ENCODE measurements at regions not wholly inside any gene's neighbourhood (a gene's known extent, or its start where the extent isn't known, plus 50 kb on each side); places are given as distances from the start of the nearest gene placed in this dataset.
"Not testable (repeated sequence)": the region's sequence is repeated elsewhere in the genome, so short reads cannot be mapped to it uniquely, and the experiment has no call there.

DNA sequence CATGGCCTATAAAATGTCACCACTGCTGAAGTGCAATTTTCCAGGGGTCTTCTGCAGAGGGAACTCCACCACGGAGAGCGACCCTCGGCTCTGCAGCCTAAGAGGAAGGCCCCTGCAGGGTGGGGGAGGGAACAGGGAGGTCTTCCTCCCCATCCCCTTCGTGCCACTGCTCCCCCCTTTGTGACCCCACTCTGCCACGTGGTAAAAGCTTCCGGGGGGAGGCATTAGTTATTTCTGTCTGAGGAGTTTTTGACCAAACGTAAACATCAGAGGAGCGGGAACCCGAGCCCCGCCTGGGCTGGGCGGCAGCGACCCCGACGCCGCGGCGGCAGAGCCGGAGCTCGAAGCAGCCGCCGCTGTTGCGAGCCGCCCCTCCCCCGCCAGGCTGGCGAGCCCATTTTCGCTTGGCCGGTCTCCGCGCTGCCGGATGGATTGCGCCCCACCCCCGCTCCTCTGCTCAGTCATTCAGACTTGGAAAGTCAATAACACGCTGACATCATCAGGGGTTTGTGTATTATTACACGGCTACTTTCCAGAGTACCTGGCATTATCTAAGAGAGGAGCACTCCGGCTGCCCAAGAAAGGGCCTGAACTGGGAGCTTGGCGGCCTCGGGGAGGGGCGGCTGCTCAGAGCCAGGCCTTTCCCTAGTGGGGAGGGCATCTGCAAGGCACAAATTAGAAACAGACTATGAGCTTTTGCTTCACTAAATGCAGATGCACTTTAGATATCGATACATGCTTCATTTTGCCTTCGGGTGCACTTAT, 162.5 kb upstream of the TBL1XR1 start:
- peak; percentile 98 for DNase-seq

DNA sequence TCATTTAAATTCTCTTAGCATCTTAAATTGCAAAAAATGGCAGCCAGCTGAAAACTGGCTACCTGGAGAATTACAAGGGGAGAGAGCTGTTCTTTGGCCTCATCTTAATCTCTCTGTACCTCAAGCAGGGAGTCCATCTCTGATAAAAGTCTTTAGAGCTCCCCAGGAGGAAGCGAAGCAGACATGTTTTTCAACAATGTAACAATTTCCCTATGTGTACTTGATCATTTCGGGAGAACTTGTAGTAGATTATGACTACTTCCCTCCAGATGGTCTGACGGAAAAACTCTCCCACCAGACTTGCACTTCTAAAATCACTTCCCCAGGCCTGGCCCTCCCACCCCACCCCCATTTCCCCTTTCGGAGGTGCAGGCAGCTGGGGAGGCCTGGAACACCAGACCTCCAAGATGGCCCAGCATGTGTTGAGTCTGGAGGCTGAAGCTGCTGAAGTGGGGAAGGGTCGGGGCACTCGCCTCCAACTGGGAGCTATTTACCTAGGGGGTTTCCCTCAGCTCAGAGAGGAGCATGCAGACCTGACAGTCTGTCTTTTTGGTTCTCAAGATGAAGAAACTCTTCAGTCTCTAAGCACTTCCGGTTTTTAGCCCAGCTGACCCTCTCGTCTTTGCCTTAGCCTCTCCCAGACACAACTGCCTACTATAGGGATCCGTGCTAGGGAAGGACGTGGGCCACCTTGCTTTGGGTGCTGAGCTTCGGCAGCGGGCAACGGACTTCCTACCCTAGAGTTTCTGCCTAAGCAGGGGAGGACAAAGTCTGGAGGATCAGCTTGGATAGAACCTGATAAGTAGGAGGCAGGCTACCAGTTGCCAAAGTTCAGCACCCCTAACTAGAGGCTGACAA, 164.0 kb upstream of the TBL1XR1 start:
- DNase-seq: no peak

DNA sequence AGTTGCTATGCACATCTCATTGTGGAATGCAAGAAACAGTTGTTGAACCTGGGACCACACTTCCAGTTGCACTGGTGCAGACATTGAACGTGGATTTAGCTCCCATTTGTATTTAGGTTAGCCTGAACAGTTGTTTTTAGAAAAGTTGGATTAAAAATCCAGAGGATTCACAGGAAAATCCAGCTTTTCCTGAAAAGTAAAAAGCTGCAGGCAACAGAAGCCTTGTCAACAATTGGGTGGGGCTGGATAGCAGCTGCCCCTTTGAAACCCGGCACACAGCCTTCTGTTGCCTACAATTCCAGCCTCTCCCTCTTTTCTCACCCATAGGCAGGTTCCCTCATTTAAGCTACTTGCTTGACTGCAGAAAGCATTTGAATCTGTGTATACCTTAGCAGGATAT, 165.3 kb upstream of the TBL1XR1 start:
- DNase-seq: no peak

DNA sequence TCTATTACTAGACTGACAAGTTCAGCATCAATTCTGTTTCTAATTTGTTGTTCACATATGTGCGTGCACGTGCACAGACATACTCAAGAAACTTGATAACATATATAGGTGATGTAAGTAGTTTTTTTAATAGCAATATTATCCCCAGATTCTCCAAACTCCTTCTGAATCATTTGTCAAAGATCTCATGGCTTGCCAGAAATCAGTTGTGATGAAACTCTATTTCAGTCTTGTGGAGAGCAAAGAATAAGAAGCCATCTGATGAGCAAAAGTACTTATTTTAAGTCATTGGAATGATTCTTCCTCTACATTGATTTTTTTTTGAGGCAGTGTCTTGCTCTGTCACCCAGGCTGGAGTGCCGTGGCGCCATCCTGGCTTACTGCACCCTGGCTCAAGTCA, 167.0 kb upstream of the TBL1XR1 start:
- DNase-seq: no peak

DNA sequence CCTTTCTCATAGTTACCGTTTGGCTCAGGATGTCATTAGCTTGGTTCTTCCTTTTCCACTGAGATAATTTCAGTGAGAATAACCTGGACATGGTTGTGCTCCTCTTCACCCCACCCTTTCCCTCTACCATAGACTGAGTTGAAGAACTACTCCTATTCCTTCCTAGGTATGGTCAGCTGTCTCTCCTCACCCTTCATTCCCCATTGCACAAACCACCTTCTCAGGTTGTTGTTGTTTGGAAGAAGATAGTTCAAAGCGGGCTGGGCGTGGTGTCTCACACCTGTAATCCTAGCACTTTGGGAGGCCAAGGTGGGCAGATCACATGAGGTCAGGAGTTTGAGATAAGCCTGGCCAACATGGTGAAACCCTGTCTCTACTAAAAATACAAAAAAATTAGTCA, 168.0 kb upstream of the TBL1XR1 start:
- DNase-seq: not testable (repeated sequence)

DNA sequence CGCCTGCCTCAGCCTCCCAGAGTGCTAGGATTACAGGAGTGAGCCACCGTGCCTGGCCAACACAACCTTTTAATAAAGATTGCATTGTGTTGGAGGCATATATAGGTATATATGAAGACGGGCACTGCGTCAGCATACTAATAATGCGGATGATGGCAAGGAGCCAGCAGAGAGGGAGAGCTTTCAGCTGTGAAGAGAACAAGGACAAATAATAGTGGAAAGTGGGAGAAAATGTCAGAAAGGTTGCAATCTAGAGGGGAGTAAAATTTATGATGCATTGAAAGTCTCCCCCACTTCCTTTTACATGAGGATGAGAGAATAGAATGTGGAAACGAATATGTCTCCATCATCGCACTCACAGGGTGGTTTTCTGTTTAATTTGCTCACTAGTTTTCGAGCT, 170.5 kb upstream of the TBL1XR1 start:
- DNase-seq: no peak

DNA sequence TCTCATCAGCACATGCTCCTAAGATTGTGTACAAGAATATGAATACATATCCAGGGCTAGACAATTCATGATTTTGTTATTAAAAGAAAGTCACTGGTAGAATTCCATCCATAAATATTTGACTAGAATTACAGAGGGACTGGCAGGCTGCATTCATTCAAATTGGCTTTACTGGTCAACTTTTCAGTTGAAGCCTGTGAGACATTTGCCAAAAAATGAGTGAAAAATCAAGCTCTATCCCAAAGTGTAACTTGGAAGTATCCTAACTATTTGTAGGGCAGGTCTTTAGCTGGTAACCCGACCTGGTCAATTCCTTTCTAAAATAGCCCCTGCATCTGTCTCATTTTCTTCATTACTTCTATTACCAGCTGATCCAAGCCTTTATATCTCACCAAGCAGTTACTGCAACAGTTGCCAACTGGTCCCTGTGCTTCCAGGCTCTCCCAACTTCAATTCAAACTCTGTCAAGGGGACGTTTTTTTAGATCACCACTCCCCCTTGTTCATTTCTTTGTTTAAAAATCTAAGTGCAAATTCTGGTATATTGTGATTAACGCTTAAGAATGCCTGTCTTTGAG, 173.1 kb upstream of the TBL1XR1 start:
- DNase-seq: no peak

DNA sequence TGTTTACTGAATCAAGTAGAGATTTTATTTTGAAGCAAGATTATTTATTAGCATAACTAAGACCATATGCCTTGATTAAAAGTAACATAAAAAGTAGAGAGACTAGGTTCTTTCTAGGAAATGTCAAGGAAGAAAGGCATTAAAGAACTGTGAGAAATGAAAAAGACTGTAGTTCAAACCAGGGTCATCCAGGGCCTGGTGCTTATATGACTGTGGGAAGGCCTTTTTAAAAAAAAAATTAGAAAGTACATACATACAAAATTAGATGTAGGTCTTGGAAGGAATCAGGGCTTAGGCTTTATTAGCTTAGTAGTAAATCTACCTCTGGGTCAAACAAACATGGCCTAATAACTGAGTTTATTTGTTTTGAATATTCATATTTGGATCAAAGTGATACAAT, 173.9 kb upstream of the TBL1XR1 start:
- no peak for DNase-seq

DNA sequence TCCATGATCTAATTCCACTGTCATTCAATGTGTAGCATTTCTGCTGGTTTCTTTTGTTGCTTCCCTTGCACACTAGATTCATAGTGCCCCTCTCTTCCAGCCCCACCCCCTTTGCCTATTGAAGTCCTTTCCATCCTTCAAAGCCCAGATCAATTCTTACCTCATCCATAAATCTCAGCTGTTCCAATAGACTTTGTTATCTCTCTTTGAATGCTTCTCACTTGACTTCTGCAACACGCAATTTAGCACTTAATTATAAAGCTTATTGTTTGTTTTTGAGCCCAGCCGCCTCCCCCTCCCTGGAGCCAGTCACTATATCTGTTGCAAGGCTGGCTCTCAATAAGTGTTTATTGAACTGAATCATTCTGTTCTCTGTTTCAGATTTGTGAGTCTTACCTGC, 174.6 kb upstream of the TBL1XR1 start:
- DNase-seq: no peak

DNA sequence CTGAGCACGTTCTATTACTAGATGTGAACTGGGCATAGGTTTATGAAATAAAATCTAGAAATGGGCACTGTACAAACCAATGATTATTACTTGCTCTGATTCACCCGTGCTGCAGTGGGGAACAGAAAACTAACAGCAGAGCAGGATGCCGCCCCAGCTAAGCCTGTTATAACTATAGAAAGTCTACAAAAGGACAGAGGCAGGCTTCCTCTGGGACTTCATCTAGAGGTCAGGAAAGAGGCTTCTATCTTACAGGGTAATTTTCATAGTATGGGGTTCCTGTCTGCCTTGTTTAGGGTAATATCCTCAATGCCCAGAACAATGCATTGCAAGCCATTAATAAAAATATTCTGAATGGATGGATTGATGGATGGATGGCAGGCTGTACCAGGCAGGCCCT, 177.0 kb upstream of the TBL1XR1 start:
- DNase-seq: no peak

DNA sequence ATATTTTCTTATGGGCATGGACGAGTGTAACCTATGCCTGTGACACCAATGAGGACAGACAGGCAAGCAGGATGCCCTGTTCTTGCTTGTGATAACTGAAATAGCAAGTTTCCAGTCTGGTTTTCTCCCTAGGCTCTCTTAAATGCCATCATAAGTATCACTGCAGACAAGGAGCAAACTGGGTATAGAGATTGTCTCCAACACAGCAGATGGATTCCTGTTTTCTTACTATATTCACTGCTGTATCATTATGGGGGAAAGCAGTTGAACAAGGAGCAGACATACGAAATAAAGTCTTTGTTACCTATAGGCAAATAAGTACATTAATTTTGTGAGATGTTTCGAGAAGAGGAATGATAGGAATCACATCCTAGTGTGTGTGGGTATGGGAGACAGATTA, 178.0 kb upstream of the TBL1XR1 start:
- DNase-seq: no peak

DNA sequence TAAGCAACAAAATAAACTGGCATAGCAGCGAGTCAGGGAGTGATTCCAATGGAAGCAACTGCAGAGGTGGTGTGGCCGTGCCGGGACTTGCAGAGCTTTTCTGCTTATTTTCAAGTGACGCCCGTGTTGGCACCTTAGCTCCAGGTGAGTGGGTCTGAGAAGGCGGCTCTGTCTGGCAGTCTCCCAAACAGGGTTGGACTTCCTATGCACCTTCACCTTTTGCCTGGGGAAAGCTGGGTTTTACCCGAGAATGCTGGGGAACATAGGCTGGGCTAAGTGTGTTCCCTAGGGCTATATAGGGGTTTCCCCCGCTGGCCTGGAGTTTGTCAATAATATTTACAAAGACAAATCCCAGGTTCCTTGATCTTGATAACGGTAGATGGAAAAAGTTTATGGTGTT, 179.9 kb upstream of the TBL1XR1 start:
- DNase-seq: no peak

DNA sequence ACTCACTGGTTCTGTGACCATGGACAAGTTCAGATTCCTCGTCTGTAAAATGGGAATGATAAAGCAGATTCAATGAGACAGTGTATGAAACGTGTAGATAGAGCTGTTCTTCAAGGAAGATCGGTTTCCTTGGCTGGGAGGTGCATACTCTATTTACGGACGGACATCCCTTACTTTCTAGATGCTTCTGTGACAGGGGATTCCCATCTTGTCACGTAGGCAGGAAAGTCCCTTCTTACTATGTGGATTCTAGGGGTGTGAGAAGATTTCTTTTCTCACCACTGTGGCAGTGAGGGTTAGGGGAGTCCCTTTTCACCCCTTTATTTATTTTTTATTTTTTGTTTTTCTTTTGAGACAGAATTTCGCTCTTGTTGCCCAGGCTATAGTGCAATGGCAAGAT, 180.9 kb upstream of the TBL1XR1 start:
- DNase-seq: no peak

DNA sequence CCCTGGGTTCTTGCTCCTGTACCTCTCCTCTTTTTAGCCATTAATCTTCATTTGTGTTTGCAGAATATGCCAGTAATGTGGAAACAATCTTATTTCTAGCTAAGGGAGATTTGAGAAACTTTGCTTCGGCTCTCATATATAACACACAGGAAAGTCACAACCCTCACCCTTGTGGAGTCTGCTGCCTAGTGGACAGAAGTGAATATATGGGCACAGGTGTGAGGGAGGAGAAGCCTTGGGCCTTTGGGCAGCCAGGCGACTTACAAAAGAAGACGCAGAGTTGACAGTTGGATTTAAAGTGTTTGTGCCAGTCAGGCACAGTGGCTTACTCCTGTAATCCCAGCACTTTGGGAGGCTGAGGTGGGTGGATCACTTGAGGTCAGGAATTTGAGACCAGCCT, 181.8 kb upstream of the TBL1XR1 start:
- no peak for DNase-seq

DNA sequence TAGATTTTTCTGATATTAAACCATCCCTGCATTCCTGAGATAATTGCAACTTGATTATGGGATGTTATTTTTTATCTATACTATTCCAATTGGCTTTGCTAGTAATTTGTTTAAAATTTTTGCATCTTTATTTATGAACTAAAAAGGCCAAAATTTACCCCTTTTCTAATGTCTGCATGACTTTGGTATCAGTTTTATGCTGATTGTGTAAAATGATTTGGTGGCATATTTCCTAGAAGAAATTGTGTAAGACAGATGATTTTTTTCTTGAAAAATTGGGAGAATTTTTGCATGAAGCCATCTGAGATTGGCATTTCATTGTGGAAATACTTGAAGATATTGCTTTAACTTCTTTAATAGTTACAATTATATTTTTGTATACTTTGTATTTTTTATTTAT, 183.8 kb upstream of the TBL1XR1 start:
- no peak for DNase-seq

DNA sequence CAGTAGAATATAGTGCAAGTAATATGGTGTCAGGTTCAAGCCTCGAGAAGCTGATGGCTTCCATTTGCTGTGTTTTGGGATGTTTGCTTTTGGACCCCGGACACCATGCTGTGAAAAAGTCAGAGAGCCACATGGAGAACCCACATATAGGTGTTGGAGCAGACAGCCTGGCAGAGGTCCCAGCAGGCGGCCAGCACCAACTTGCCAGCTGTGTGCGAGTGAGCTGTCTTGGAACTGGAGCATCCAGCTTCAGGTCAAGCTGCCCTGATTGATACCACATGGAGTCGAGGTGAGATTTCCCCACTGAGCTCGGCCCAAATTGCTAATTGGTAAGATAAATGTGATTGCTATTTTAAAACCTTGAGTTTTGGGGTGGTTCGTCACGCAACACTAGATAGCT, 185.7 kb upstream of the TBL1XR1 start:
- DNase-seq: no peak

DNA sequence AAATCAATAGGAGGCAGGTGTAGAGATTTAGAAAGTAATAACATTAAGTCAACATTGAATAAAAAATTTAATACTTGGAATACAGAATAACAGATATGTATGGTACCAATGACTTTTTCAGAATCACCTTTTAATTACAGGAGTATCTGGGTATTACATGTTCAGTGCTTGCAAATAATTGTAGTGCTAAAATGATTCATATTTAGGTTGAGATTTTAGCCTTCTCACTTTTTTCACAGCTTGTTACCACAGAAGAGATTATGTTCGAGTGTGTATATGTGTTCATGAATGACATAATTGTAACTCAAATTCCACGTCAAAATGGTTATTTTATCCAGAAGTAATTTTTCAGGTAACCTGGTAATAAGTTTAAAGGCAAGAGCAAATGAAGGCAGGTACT, 187.9 kb upstream of the TBL1XR1 start:
- no peak for DNase-seq

DNA sequence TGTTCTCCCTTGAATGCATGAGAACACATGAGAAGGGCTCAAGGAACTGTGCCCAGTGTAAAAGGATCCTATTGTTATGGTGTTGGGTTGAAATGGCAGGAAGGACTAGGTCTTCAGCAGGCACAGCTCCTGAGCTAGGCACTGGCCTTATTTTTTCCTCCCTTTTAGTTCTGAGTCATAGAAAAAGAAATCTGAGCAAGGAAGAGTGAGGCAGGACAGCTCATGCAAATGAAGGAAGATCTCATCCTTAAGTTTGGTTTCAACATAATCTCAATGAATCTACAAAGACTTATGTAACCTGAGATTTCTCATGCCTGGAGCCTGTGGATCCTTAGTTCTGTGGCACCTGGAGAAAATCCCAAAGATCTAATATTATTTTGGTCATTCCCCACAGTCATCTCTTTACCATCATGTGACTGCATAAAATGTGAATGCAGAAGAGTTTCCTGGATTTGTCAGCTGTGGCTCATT, 188.6 kb upstream of the TBL1XR1 start:
- no peak for DNase-seq

DNA sequence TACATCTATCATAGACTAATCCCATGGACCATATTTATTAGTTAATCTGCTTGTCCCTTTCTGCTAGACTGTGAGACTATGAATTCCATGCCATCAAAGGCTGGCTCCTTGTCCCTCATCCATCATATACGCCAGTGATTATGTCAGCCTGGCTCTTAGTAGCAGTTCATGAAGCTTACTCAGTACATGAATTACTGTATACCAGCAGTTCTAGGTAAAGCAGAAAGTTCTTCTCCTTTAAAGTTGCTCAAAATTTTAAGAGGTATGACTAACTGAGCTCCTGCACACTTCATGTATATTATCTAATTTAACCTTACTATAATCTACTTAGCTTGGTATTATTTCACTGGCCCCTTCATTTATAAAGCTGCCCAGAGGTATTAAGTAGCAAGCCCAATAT, 190.9 kb upstream of the TBL1XR1 start:
- no peak for DNase-seq

DNA sequence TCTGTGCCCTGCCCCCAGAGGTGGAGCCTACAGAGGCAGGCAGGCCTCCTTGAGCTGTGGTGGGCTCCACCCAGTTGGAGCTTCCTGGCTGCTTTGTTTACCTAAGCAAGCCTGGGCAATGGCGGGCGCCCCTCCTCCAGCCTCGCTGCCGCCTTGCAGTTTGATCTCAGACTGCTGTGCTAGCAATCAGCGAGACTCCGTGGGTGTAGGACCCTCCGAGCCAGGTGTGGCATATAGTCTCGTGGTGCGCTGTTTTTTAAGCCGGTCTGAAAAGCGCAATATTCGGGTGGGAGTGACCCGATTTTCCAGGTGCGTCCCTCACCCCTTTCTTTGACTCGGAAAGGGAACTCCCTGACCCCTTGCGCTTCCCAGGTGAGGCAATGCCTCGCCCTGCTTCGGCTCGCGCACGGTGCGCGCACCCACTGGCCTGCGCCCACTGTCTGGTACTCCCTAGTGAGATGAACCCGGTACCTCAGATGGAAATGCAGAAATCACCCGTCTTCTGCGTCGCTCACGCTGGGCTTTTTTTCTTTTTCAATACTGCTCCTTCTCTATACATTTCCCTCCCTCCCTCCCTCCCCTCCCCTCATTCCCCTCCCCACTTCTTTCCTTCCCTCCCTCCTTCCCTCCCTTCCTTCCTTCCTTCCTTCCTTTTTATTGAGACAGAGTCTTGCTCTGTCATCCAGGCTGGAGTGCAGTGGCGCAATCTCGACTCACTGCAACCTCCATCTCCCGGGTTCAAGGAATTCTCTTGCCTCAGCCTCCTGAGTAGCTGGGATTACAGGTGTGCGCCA, 197.1 kb upstream of the TBL1XR1 start:
- DNase-seq: not testable (repeated sequence)

DNA sequence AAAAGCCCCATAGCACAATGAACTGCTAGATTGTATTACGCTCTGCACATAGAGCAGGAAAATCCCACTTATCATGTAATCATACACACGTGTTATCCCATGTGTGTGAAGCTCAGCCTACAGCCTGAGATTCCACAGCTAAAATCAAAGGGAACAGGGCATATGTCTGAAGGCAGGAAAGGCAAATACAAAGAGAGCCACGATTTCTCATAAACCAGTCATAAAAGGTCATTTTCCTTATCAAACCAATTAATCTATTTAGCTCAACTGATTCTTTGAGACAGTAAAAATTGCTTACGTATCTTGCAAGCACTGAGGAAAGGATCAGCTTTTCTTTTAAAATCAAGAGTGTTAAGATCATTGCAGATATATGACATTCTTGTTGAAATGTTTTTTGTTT, 199.5 kb upstream of the TBL1XR1 start:
- no peak for DNase-seq

DNA sequence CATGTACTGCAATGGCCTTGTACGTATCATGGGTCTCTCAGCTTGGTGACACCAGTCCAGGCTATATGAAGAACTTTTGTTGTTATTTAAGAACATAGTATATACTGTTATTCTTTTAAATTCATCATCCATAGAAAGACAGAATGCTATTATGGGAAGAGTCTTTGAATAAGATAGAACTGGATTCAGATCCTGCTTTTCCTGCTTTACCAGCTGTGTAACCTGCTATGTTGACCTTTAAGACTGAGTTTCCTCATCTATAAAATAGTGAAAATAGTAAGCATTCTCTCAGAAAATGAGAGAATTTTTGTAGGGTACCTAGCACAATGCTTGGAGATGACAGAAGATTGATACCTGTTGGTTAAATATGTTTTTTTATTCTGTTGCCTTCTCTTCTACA, 204.1 kb upstream of the TBL1XR1 start:
- no peak for DNase-seq

DNA sequence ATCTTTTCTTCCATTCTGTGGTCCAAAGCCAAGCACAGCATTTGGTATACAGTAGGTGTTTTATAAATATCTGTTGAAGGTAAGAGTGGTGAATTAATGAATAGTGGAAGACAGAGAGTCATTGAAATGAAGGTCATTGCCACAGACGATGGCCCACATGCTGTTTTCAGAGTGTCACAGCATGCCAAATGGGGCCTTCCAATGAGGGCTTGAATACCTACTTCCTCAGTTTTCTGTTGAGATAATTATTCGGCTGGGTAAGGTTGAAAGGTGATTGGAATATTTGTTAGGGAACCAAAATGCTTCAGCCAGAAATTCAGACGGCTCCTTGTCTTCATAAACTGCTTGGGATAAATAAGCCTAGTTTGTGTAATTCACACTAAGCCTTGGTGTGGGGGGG, 205.3 kb upstream of the TBL1XR1 start:
- no peak for DNase-seq
